ENCODE measurements at regions not wholly inside any gene's neighbourhood (a gene's known extent, or its start where the extent isn't known, plus 50 kb on each side); places are given as distances from the start of the nearest gene placed in this dataset.

DNA sequence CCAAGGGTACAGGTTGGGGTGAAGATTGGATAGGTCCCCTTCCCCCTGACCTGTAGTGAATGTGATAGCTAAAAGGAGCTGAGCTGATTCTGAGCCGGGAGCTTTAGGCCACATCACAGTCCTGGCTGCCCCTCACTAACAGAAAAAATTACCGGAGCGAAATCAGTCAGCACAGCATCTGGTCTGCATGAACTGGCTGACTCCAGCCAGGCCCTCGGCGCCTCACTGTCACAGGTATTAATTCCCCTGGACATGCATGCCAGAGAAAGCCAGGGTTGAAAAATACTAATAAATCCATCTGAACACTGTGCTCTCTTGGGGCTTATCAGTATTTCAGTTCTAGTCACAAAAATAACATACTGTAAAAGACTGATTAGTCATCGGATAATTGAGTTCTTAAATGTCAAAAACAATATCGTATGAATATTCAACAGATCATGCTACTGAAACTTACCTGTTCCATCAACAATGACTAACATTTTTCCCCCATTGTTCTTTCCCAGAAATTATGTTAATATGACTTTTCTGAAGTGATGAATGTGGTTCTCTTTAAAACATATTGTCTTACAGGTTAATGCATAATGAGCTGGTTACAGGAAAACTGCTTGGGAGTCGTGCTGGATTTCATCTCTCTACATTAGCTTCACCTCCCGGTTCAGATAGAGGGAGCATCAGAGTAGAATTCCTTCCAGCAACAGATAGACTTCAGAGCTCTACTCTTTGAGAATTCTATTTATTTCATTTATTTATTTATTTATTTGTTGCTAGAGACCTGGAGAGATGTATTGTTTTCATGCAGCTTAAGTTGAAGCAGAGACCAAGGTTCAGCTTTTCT is 387.7 kb downstream of the NXPE2 start:
- no peak for DNase-seq (ENCODE audit: low read depth, low spot score)
- Histone ChIP-seq H3K36me3 (ENCODE audit: insufficient read depth, low read length) (no peaks in the 10 kb centered on the region), H3K4me3 (no peak overlapping the region), H3K27ac (no peak overlapping the region), H3K9ac (ENCODE audit: insufficient read length) (no peak overlapping the region), H3K9me3 (ENCODE audit: low read depth, low read length) (no peaks in the 10 kb centered on the region)
- TF ChIP-seq POLR2AphosphoS5 (IDR thresholded peaks at IDR 0.05; ENCODE audit: borderline replicate concordance, low read depth, low read length) = no peak
- no peak for TF ChIP-seq FOXP2 (optimal IDR thresholded peaks at IDR 0.05; ENCODE audit: control extremely low read depth, extremely low read length, insufficient read depth)
- no peak for TF ChIP-seq EZH2 (IDR thresholded peaks at IDR 0.05)

DNA sequence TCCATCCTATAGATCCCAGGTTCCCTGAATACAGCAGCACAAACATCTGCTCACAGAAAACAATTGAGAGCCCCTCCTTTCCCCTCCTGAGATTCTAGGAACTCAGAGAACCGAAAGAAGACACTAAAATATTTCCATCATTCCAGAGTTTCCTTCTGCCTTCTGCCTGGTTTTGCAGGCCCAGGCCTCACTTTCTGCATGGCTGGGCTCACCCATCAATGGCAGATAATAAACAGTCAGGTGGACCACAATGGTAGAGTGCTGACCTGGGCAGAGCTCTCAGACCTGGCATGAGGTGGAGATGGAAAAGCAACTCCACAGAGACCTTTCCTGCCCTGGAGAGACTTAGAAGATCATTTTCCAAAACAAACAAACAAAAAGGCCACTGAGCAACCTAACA is 389.1 kb downstream of the NXPE2 start:
- Histone ChIP-seq H3K9me3 (ENCODE audit: low read depth, low read length) (no peaks in the 10 kb centered on the region), H3K36me3 (ENCODE audit: insufficient read depth, low read length) (no peaks in the 10 kb centered on the region), H3K4me3 (no peak overlapping the region), H3K27ac (no peak overlapping the region), H3K9ac (ENCODE audit: insufficient read length) (no peak overlapping the region)
- TF ChIP-seq POLR2AphosphoS5 (IDR thresholded peaks at IDR 0.05; ENCODE audit: borderline replicate concordance, low read depth, low read length) = no peak
- no peak for TF ChIP-seq FOXP2 (optimal IDR thresholded peaks at IDR 0.05; ENCODE audit: control extremely low read depth, extremely low read length, insufficient read depth)
- no peak for TF ChIP-seq EZH2 (IDR thresholded peaks at IDR 0.05)
- DNase-seq (ENCODE audit: low read depth, low spot score) = no peak

DNA sequence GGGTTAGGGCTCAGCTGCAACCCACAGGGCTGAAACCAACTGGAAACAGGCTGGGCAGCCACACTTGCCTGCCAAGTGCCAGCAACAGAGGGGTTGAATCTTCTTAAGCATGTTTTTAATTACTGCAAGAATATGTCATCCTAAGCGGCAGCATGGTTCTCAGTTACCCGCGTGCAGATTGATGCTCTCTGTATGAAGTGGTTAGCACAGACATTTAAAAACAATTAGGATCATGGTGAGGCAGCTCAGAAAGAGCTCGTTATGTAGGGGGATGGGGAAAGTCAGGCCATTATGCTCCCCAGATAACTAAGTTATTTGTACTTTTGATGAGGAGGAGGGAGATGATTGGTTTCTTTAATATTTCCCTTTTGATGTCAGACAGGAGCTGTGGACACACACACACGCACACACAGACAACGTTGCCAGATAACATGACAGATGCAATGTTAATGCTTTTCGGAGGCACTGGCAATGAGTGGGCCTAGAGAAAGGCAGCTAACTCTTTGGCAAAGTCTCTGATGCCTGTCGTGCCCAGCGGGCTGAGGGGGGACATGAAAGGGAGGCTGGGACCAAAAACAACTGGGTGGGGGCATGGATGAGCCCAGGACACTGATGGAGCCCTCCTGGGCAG is 389.7 kb downstream of the NXPE2 start:
- TF ChIP-seq FOXP2 (optimal IDR thresholded peaks at IDR 0.05; ENCODE audit: control extremely low read depth, extremely low read length, insufficient read depth) (no peak), EZH2 (IDR thresholded peaks at IDR 0.05) (no peak), POLR2AphosphoS5 (IDR thresholded peaks at IDR 0.05; ENCODE audit: borderline replicate concordance, low read depth, low read length) (no peak)
- Histone ChIP-seq H3K27ac (no peak overlapping the region), H3K36me3 (ENCODE audit: insufficient read depth, low read length) (no peaks in the 10 kb centered on the region), H3K4me3 (no peak overlapping the region), H3K9ac (ENCODE audit: insufficient read length) (no peak overlapping the region), H3K9me3 (ENCODE audit: low read depth, low read length) (no peaks in the 10 kb centered on the region)
- no peak for DNase-seq (ENCODE audit: low read depth, low spot score)

DNA sequence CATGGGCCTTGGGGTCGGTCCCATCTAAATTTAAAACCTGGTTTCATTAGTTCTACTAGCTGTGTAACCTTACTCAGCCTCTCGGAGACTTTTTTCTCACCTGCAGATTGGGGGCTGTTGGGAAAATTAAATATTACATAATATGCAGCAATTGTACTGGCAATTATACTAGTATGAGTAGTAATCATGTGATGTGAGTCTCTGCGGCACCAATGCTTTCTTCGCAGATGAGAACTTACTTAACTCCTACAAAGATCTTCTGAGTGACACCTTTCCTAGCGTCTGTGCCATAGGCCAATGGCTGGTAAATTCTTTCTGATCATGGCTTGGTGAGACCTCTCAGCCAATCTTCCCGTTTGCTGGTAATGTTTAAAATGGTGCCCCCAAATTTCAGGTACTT is 391.3 kb downstream of the NXPE2 start:
- no peak for DNase-seq (ENCODE audit: low read depth, low spot score)
- no peak overlapping the region for H3K27ac ChIP-seq
- TF ChIP-seq FOXP2 (optimal IDR thresholded peaks at IDR 0.05; ENCODE audit: control extremely low read depth, extremely low read length, insufficient read depth) = no peak
- no peak for TF ChIP-seq EZH2 (IDR thresholded peaks at IDR 0.05)
- TF ChIP-seq POLR2AphosphoS5 (IDR thresholded peaks at IDR 0.05; ENCODE audit: borderline replicate concordance, low read depth, low read length) = no peak
- no peak overlapping the region for H3K4me3 ChIP-seq
- no peaks in the 10 kb centered on the region for H3K9me3 ChIP-seq (ENCODE audit: low read depth, low read length)
- H3K36me3 ChIP-seq (ENCODE audit: insufficient read depth, low read length) = no peaks in the 10 kb centered on the region
- no peak overlapping the region for H3K9ac ChIP-seq (ENCODE audit: insufficient read length)

DNA sequence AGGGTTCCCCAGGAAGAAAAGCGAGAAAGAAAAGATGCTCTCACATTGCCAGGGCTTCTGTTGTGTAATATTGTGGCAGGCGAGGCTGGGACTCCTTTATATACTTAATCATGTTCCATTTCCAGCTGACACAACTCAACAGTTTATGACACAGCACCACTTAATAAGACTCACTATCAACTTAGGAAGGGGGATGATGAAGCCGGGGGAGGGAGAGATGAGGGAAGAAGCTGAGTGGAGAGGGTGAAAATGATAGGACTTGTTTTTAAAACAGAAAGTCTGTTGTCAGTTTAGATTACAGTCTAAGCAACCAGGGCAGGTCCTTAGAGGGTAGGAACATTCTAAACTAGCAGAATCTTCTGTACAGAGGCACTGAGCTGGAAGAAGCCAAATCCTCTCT is 397.0 kb downstream of the NXPE2 start:
- DNase-seq (ENCODE audit: low read depth, low spot score) = no peak
- no peak for TF ChIP-seq POLR2AphosphoS5 (IDR thresholded peaks at IDR 0.05; ENCODE audit: borderline replicate concordance, low read depth, low read length)
- TF ChIP-seq EZH2 (IDR thresholded peaks at IDR 0.05) = no peak
- no peak for TF ChIP-seq FOXP2 (optimal IDR thresholded peaks at IDR 0.05; ENCODE audit: control extremely low read depth, extremely low read length, insufficient read depth)
- no peak overlapping the region for H3K27ac ChIP-seq
- H3K4me3 ChIP-seq = no peak overlapping the region
- no peaks in the 10 kb centered on the region for H3K36me3 ChIP-seq (ENCODE audit: insufficient read depth, low read length)
- no peaks in the 10 kb centered on the region for H3K9me3 ChIP-seq (ENCODE audit: low read depth, low read length)
- no peak overlapping the region for H3K9ac ChIP-seq (ENCODE audit: insufficient read length)

DNA sequence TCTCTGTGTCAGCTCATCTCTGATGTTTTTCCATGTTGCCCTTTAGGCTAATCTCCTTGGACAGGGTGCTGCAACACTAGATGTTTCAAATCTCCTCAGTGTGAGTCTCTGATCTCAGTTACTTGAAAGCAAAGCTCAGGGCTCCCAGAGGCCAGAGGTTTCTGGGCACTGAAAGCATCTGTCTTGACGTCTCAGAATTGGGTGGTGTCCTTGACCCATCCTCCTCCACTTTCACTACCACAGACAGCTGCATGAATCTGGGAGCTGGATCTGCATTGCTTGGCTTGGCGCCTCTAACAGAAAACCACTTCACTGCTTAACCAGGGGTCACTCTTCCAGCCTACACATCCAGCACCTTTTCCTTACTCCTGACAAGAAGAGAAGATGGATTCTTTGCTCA is 399.4 kb downstream of the NXPE2 start:
- DNase-seq (ENCODE audit: low read depth, low spot score) = no peak

DNA sequence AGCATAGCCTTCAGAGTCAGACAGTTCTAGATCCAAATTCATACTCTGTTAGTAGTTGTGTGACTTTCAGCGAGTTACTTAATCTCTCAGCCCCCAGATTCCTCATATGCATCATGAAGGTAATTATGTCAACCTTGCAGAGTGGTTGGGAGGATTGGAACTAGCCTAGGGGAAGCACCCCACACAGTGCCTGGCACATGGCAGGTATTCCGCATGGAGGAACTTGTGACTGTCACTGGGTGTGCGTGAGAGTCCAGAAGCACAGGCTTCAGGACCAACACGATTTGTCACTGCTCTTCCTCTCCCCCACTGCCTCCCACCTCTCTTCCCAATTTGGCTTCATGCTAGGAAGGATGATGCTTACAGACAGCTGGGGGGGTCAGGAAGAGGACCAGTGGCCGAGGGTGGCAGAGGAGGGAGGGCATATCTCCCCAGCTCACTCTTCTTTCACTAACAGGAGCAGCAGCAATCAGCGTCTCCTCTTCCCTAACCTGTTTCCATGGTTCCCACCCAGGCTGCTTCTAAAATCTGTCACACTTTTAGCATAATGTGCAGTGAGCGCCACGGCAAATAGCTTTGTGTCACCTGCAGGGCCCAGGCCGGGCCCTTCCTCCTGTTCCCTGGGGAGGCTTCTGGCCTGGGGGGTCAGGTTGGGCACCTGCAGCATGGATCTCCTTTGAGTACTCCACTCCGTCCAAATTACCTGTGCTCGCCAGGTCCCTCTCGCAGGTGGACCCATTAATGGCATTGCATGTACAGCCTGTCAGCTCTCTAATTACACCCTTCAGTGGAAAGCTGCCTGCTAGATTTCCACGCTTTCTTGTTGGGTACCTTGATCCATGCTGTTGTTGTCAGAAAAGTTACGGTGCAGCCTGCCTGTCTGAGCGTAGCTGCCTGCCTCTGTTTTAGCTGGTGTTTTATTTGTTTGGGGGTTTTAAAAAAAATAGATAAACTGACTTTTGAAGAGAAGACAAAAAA is 400.4 kb downstream of the NXPE2 start:
- no peaks in the 10 kb centered on the region for H3K36me3 ChIP-seq (ENCODE audit: insufficient read depth, low read length)
- no peak overlapping the region for H3K9ac ChIP-seq (ENCODE audit: insufficient read length)
- no peaks in the 10 kb centered on the region for H3K9me3 ChIP-seq (ENCODE audit: low read depth, low read length)
- TF ChIP-seq POLR2AphosphoS5 (IDR thresholded peaks at IDR 0.05; ENCODE audit: borderline replicate concordance, low read depth, low read length) (no peak), EZH2 (IDR thresholded peaks at IDR 0.05) (no peak), FOXP2 (optimal IDR thresholded peaks at IDR 0.05; ENCODE audit: control extremely low read depth, extremely low read length, insufficient read depth) (no peak)
- no peak overlapping the region for H3K27ac ChIP-seq
- DNase-seq (ENCODE audit: low read depth, low spot score) = no peak
- no peak overlapping the region for H3K4me3 ChIP-seq

More for the DNA sequence above, 399.4 kb downstream of the NXPE2 start:
- H3K27ac ChIP-seq = no peak overlapping the region
- no peaks in the 10 kb centered on the region for H3K9me3 ChIP-seq (ENCODE audit: low read depth, low read length)
- no peak overlapping the region for H3K4me3 ChIP-seq
- H3K9ac ChIP-seq (ENCODE audit: insufficient read length) = no peak overlapping the region
- no peaks in the 10 kb centered on the region for H3K36me3 ChIP-seq (ENCODE audit: insufficient read depth, low read length)
- TF ChIP-seq POLR2AphosphoS5 (IDR thresholded peaks at IDR 0.05; ENCODE audit: borderline replicate concordance, low read depth, low read length) (no peak), FOXP2 (optimal IDR thresholded peaks at IDR 0.05; ENCODE audit: control extremely low read depth, extremely low read length, insufficient read depth) (no peak), EZH2 (IDR thresholded peaks at IDR 0.05) (no peak)
